NT2/D1 (cell line): ENCODE measurements at regions not wholly inside any gene's neighbourhood (a gene's known extent, or its start where the extent isn't known, plus 50 kb on each side); places are given as distances from the start of the nearest gene placed in this dataset.
"Not testable (repeated sequence)": the region's sequence is repeated elsewhere in the genome, so short reads cannot be mapped to it uniquely, and the experiment has no call there.

Experiments used
- DNase-seq: peaks from one replicate; pipeline ENCODE4 v3.0.0-alpha.2; 2011; ENCODE audit warnings: low read depth, low spot score
- H3K27me3 ChIP-seq: 2 replicates; pipeline ENCODE4 v1.6.0; 2011; ENCODE audit warnings: mild to moderate bottlenecking; ENCODE audit not compliant: insufficient read length, insufficient read depth
- H3K36me3 ChIP-seq: 2 replicates; pipeline ENCODE4 v1.6.1; 2011; ENCODE audit warnings: mild to moderate bottlenecking, low read length, mixed read lengths; ENCODE audit not compliant: insufficient read depth, insufficient read length
- H3K4me1 ChIP-seq: 2 replicates; pipeline ENCODE4 v1.5.1; 2011; ENCODE audit not compliant: insufficient read depth, insufficient read length
- H3K4me3 ChIP-seq: 2 replicates; pipeline ENCODE4 v1.5.1; 2011; ENCODE audit warnings: low read depth; ENCODE audit not compliant: insufficient read length
- H3K9ac ChIP-seq: 2 replicates; pipeline ENCODE4 v1.6.0; 2011; ENCODE audit warnings: low read depth; ENCODE audit not compliant: insufficient read length
- H3K9me3 ChIP-seq: 2 replicates; pipeline ENCODE4 v1.5.1; 2011; ENCODE audit warnings: mild to moderate bottlenecking, low read length; ENCODE audit not compliant: insufficient read depth
- SUZ12 ChIP-seq: IDR thresholded peaks from 2 replicates; pipeline ENCODE4 v1.6.1; 2011; ENCODE audit not compliant: insufficient read length, insufficient read depth; ENCODE audit errors: extremely low read depth
- YY1 ChIP-seq: IDR thresholded peaks from 2 replicates; pipeline ENCODE4 v1.6.1; 2011; ENCODE audit not compliant: insufficient read length, insufficient read depth
- ZNF274 ChIP-seq: IDR thresholded peaks from 2 replicates; pipeline ENCODE4 v1.6.1; 2011; ENCODE audit warnings: mild to moderate bottlenecking, low read depth, low read length

GRCh38 chr10:26355241-26355640 lies 82.9 kb upstream of the APBB1IP start:
- no peak for DNase-seq
- Histone ChIP-seq H3K27me3 (no peaks in the 10 kb centered on the region), H3K9ac (no peak overlapping the region), H3K9me3 (no peaks in the 10 kb centered on the region), H3K4me1 (no peaks in the 10 kb centered on the region), H3K4me3 (no peak overlapping the region), H3K36me3 (no peaks in the 10 kb centered on the region)
- TF ChIP-seq SUZ12: no peak
- TF ChIP-seq ZNF274: no peak
- no peak for TF ChIP-seq YY1

GRCh38 chr10:26357203-26357602 lies 80.9 kb upstream of the APBB1IP start:
- Histone ChIP-seq H3K4me3 (no peak overlapping the region), H3K4me1 (no peaks in the 10 kb centered on the region), H3K9me3 (no peaks in the 10 kb centered on the region), H3K9ac (no peak overlapping the region), H3K36me3 (no peaks in the 10 kb centered on the region), H3K27me3 (no peaks in the 10 kb centered on the region)
- no peak for DNase-seq
- TF ChIP-seq SUZ12: no peak
- TF ChIP-seq ZNF274: no peak
- TF ChIP-seq YY1: no peak

GRCh38 chr10:26358071-26358470 lies 80.1 kb upstream of the APBB1IP start:
- H3K4me3 ChIP-seq: no peak overlapping the region
- no peaks in the 10 kb centered on the region for H3K36me3 ChIP-seq
- no peak for DNase-seq
- H3K9ac ChIP-seq: no peak overlapping the region
- TF ChIP-seq YY1 (no peak), SUZ12 (no peak), ZNF274 (no peak)
- no peaks in the 10 kb centered on the region for H3K9me3 ChIP-seq
- no peaks in the 10 kb centered on the region for H3K27me3 ChIP-seq
- no peaks in the 10 kb centered on the region for H3K4me1 ChIP-seq

GRCh38 chr10:26359670-26360069 lies 78.5 kb upstream of the APBB1IP start:
- TF ChIP-seq SUZ12 (no peak), YY1 (no peak), ZNF274 (no peak)
- H3K9me3 ChIP-seq: no peaks in the 10 kb centered on the region
- no peak for DNase-seq
- no peak overlapping the region for H3K9ac ChIP-seq
- no peaks in the 10 kb centered on the region for H3K36me3 ChIP-seq
- H3K27me3 ChIP-seq: no peaks in the 10 kb centered on the region
- H3K4me3 ChIP-seq: no peak overlapping the region
- H3K4me1 ChIP-seq: no peaks in the 10 kb centered on the region

GRCh38 chr10:26361351-26361750 lies 76.8 kb upstream of the APBB1IP start:
- no peak overlapping the region for H3K4me3 ChIP-seq
- no peaks in the 10 kb centered on the region for H3K27me3 ChIP-seq
- no peaks in the 10 kb centered on the region for H3K9me3 ChIP-seq
- no peak overlapping the region for H3K9ac ChIP-seq
- TF ChIP-seq YY1 (no peak), SUZ12 (no peak), ZNF274 (no peak)
- no peaks in the 10 kb centered on the region for H3K4me1 ChIP-seq
- no peak for DNase-seq
- no peaks in the 10 kb centered on the region for H3K36me3 ChIP-seq

GRCh38 chr10:26361971-26362370 lies 76.2 kb upstream of the APBB1IP start:
- Histone ChIP-seq H3K4me1 (no peaks in the 10 kb centered on the region), H3K9me3 (no peaks in the 10 kb centered on the region), H3K4me3 (no peak overlapping the region), H3K27me3 (no peaks in the 10 kb centered on the region), H3K36me3 (no peaks in the 10 kb centered on the region), H3K9ac (no peak overlapping the region)
- no peak for TF ChIP-seq SUZ12
- no peak for TF ChIP-seq YY1
- TF ChIP-seq ZNF274: no peak
- DNase-seq: no peak

- TF ChIP-seq SUZ12 (no peak), YY1 (no peak), ZNF274 (no peak)
- DNase-seq: no peak
- Histone ChIP-seq H3K4me3 (no peak overlapping the region), H3K36me3 (no peaks in the 10 kb centered on the region), H3K9ac (no peak overlapping the region), H3K9me3 (no peaks in the 10 kb centered on the region), H3K4me1 (no peaks in the 10 kb centered on the region), H3K27me3 (no peaks in the 10 kb centered on the region)
Measured at GRCh38 chr10:26365681-26366358, 72.3 kb upstream of the APBB1IP start.

GRCh38 chr10:26367035-26367434 lies 71.1 kb upstream of the APBB1IP start:
- not testable (repeated sequence) for DNase-seq

More at GRCh38 chr10:26367035-26367434, 71.1 kb upstream of the APBB1IP start:
- H3K4me1 ChIP-seq, H3K9me3 ChIP-seq, H3K4me3 ChIP-seq, H3K9ac ChIP-seq, H3K36me3 ChIP-seq, H3K27me3 ChIP-seq: not testable (repeated sequence)
